ENCODE measurements at regions not wholly inside any gene's neighbourhood (a gene's known extent, or its start where the extent isn't known, plus 50 kb on each side); places are given as distances from the start of the nearest gene placed in this dataset.

GRCh38 chr1:189786761-189787160 lies 690.9 kb downstream of the BRINP3 start:
- Histone ChIP-seq H3K9me2 (replicated peaks; ENCODE audit: insufficient read depth, low read length) (no peaks in the 10 kb centered on the region), H3K27ac (ENCODE audit: low read length) (no peak overlapping the region), H3K4me1 (ENCODE audit: low read length) (no peaks in the 10 kb centered on the region), H3K36me3 (replicated peaks; ENCODE audit: insufficient read depth, low read length) (no peaks in the 10 kb centered on the region), H3K4me3 (ENCODE audit: low read length) (no peak overlapping the region), H3K79me2 (ENCODE audit: low read length) (no peaks in the 10 kb centered on the region), H3K27me3 (replicated peaks; ENCODE audit: insufficient read depth, low read length) (no peaks in the 10 kb centered on the region), H3K9ac (ENCODE audit: low read length) (no peak overlapping the region), H3K9me3 (replicated peaks; ENCODE audit: insufficient read depth, low read length) (no peaks in the 10 kb centered on the region), H2AFZ (ENCODE audit: low read length) (no peak overlapping the region), H3F3A (ENCODE audit: insufficient read depth, low read length) (no peaks in the 10 kb centered on the region), H3K4me2 (ENCODE audit: low read depth, low read length) (no peak overlapping the region), H4K20me1 (ENCODE audit: insufficient read depth, low read length) (no peaks in the 10 kb centered on the region)
- TF ChIP-seq EZH2phosphoT487 (IDR thresholded peaks at IDR 0.05; ENCODE audit: low read length): no peak
- no peak for TF ChIP-seq CTCF (IDR thresholded peaks at IDR 0.05; ENCODE audit: low read length)
- TF ChIP-seq EZH2 (optimal IDR thresholded peaks at IDR 0.05; ENCODE audit: low read depth, low read length): no peak
- DNase-seq: no peak

- no peak for DNase-seq
- H3K4me2 ChIP-seq (ENCODE audit: low read depth, low read length): no peak overlapping the region
- H3K27me3 ChIP-seq (replicated peaks; ENCODE audit: insufficient read depth, low read length): no peaks in the 10 kb centered on the region
- no peaks in the 10 kb centered on the region for H3K4me1 ChIP-seq (ENCODE audit: low read length)
- H3K4me3 ChIP-seq (ENCODE audit: low read length): no peak overlapping the region
- H2AFZ ChIP-seq (ENCODE audit: low read length): no peak overlapping the region
- no peaks in the 10 kb centered on the region for H4K20me1 ChIP-seq (ENCODE audit: insufficient read depth, low read length)
- TF ChIP-seq EZH2 (optimal IDR thresholded peaks at IDR 0.05; ENCODE audit: low read depth, low read length) (no peak), CTCF (IDR thresholded peaks at IDR 0.05; ENCODE audit: low read length) (no peak), EZH2phosphoT487 (IDR thresholded peaks at IDR 0.05; ENCODE audit: low read length) (no peak)
- H3K36me3 ChIP-seq (replicated peaks; ENCODE audit: insufficient read depth, low read length): no peaks in the 10 kb centered on the region
- no peak overlapping the region for H3K27ac ChIP-seq (ENCODE audit: low read length)
- H3K79me2 ChIP-seq (ENCODE audit: low read length): no peaks in the 10 kb centered on the region
- no peaks in the 10 kb centered on the region for H3K9me3 ChIP-seq (replicated peaks; ENCODE audit: insufficient read depth, low read length)
- no peaks in the 10 kb centered on the region for H3F3A ChIP-seq (ENCODE audit: insufficient read depth, low read length)
- no peaks in the 10 kb centered on the region for H3K9me2 ChIP-seq (replicated peaks; ENCODE audit: insufficient read depth, low read length)
- H3K9ac ChIP-seq (ENCODE audit: low read length): no peak overlapping the region
These were observed 690.5 kb downstream of the BRINP3 start for GRCh38 chr1:189787201-189787600.

GRCh38 chr1:189790335-189790734 lies 687.3 kb downstream of the BRINP3 start:
- Histone ChIP-seq H3K79me2 (ENCODE audit: low read length) (no peaks in the 10 kb centered on the region), H3K36me3 (replicated peaks; ENCODE audit: insufficient read depth, low read length) (no peaks in the 10 kb centered on the region), H3K27me3 (replicated peaks; ENCODE audit: insufficient read depth, low read length) (no peaks in the 10 kb centered on the region), H3K27ac (ENCODE audit: low read length) (no peak overlapping the region), H3K4me1 (ENCODE audit: low read length) (no peaks in the 10 kb centered on the region), H3F3A (ENCODE audit: insufficient read depth, low read length) (no peaks in the 10 kb centered on the region), H3K9me2 (replicated peaks; ENCODE audit: insufficient read depth, low read length) (no peaks in the 10 kb centered on the region), H4K20me1 (ENCODE audit: insufficient read depth, low read length) (no peaks in the 10 kb centered on the region), H3K4me3 (ENCODE audit: low read length) (no peak overlapping the region), H3K9me3 (replicated peaks; ENCODE audit: insufficient read depth, low read length) (no peaks in the 10 kb centered on the region), H3K4me2 (ENCODE audit: low read depth, low read length) (no peak overlapping the region), H2AFZ (ENCODE audit: low read length) (no peak overlapping the region), H3K9ac (ENCODE audit: low read length) (no peak overlapping the region)
- no peak for DNase-seq
- TF ChIP-seq CTCF (IDR thresholded peaks at IDR 0.05; ENCODE audit: low read length): no peak
- no peak for TF ChIP-seq EZH2phosphoT487 (IDR thresholded peaks at IDR 0.05; ENCODE audit: low read length)
- TF ChIP-seq EZH2 (optimal IDR thresholded peaks at IDR 0.05; ENCODE audit: low read depth, low read length): no peak

Measured in MM.1S (cell line).